GM23338 (cell line): ENCODE measurements at regions not wholly inside any gene's neighbourhood (a gene's known extent, or its start where the extent isn't known, plus 50 kb on each side); places are given as distances from the start of the nearest gene placed in this dataset.

Experiments
- CREB1 ChIP-seq: fragments of 250-450 bp; sonication (Bioruptor Pico); IDR thresholded peaks from 2 replicates; pipeline ENCODE4 v1.5.0; 2020; ENCODE audit warnings: low read depth, mild to moderate bottlenecking, moderate library complexity
- CTCF ChIP-seq, 2 experiments: fragments of 200-600 bp in 1 of 2; sonication (generic) in 1 of 2; conservative IDR thresholded peaks; 2 replicates each; pipeline versions ENCODE4 v1.5.1 to v1.6.1; 2016 to 2017; ENCODE audit warnings: antibody characterized with exemption in 2 of 2, low read depth in 2 of 2, mild to moderate bottlenecking in 2 of 2, moderate library complexity in 1 of 2
- EZH2 ChIP-seq: fragments of 200-600 bp; sonication (generic); IDR thresholded peaks from one replicate; pipeline ENCODE4 v1.8.0; 2017; ENCODE audit warnings: antibody characterized with exemption, mild to moderate bottlenecking, low read depth; ENCODE audit not compliant: unreplicated experiment
- EZH2phosphoT487 ChIP-seq: fragments of 200-600 bp; sonication (generic); IDR thresholded peaks from one replicate; pipeline ENCODE4 v1.8.1; 2018; ENCODE audit warnings: antibody characterized with exemption; ENCODE audit not compliant: unreplicated experiment
- JUNB ChIP-seq: IDR thresholded peaks from one replicate; pipeline ENCODE4 v1.6.1; 2016; ENCODE audit warnings: antibody characterized with exemption; ENCODE audit not compliant: unreplicated experiment
- POLR2AphosphoS5 ChIP-seq: IDR thresholded peaks from 2 replicates; pipeline ENCODE4 v1.6.1; 2016; ENCODE audit warnings: antibody characterized with exemption, low read depth
- REST ChIP-seq: IDR thresholded peaks from one replicate; pipeline ENCODE4 v1.6.1; 2018; ENCODE audit warnings: antibody characterized with exemption; ENCODE audit not compliant: unreplicated experiment
- STAT1 ChIP-seq: IDR thresholded peaks from one replicate; pipeline ENCODE4 v1.6.1; 2016; ENCODE audit warnings: antibody characterized with exemption; ENCODE audit not compliant: unreplicated experiment
- ZNF331 ChIP-seq: fragments of 250-450 bp; sonication (Bioruptor Pico); IDR thresholded peaks from 2 replicates; pipeline ENCODE4 v1.5.0; 2020; ENCODE audit warnings: low read depth, mild to moderate bottlenecking, moderate library complexity
- ZNF462 ChIP-seq: fragments of 250-450 bp; sonication (Bioruptor Pico); IDR thresholded peaks from 2 replicates; pipeline ENCODE4 v1.5.0; 2020; ENCODE audit warnings: mild to moderate bottlenecking, moderate library complexity

GRCh38 chr2:116444256-116444872 is 1370.1 kb upstream of the DDX18 start:
- TF ChIP-seq POLR2AphosphoS5 (no peak), JUNB (no peak), EZH2 (no peak), CTCF (conservative IDR thresholded peaks at IDR 0.05; ENCODE audit: low read depth in 2 of 2) (no peak), REST (no peak), CREB1 (no peak), EZH2phosphoT487 (no peak), ZNF462 (no peak), ZNF331 (no peak), STAT1 (no peak)
